ENCODE measurements at regions not wholly inside any gene's neighbourhood (a gene's known extent, or its start where the extent isn't known, plus 50 kb on each side); places are given as distances from the start of the nearest gene placed in this dataset.

DNA sequence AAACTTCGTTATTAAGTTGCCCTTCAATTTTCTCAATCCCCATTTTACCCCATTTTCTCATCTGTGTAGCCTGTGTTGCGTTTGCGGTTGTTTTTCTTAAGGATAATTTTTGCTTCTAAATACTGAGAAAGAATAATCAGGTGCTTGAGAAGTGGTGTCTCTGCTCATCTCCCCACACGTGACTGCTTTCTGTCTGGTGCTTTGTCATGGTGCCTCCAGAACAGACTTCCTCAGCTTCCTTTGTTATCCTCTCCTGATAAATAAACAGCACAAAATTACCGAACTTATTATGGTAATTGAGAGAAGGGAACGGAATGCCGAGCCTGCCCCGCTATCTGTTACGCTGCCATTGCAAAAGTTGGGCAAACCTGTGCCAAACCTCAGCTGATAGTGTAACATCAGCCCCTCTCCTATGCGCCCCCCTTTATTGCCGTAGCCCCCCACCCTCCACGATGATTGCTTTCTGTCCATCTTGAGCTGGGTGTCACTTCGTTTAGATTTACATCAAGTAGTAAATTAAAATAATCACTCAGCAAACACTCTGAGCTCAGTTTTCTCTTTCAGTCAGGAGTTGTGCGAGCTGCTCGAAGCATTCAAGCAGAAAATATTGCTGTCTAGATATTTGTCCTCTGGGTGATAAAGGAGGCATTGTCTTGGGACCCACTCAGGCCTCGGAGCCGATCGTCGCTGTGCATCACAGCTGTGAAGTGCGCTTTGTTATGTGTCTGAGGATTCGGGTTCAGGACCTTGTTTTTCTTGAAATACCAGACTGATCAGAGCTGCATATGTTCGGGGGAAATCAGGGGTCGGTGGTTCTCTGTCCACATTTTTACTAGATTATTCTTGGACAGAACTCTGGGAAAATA is 1008.5 kb upstream of the FANCL start:
- no peak for TF ChIP-seq EP300 (IDR thresholded peaks at IDR 0.05)
- TF ChIP-seq, protein P1, sequence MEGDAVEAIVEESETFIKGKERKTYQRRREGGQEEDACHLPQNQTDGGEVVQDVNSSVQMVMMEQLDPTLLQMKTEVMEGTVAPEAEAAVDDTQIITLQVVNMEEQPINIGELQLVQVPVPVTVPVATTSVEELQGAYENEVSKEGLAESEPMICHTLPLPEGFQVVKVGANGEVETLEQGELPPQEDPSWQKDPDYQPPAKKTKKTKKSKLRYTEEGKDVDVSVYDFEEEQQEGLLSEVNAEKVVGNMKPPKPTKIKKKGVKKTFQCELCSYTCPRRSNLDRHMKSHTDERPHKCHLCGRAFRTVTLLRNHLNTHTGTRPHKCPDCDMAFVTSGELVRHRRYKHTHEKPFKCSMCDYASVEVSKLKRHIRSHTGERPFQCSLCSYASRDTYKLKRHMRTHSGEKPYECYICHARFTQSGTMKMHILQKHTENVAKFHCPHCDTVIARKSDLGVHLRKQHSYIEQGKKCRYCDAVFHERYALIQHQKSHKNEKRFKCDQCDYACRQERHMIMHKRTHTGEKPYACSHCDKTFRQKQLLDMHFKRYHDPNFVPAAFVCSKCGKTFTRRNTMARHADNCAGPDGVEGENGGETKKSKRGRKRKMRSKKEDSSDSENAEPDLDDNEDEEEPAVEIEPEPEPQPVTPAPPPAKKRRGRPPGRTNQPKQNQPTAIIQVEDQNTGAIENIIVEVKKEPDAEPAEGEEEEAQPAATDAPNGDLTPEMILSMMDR (IDR thresholded peaks at IDR 0.05): no peak
